WTC11 (cell line): ENCODE measurements at regions not wholly inside any gene's neighbourhood (a gene's known extent, or its start where the extent isn't known, plus 50 kb on each side); places are given as distances from the start of the nearest gene placed in this dataset.

ENCODE experiments used
- CBFB ChIP-seq: sonication (generic); formaldehyde crosslinking; IDR thresholded peaks from 2 replicates; pipeline ENCODE4 v1.8.1; 2022; ENCODE audit warnings: mild to moderate bottlenecking, low read depth, missing genetic modification reagents
- HMGA2 ChIP-seq: fragments of 250-450 bp; sonication (Bioruptor Pico); IDR thresholded peaks from 2 replicates; pipeline ENCODE4 v1.4.0; 2021; ENCODE audit warnings: mild to moderate bottlenecking, moderate library complexity
- NR2C2 ChIP-seq: sonication (generic); formaldehyde crosslinking; IDR thresholded peaks from 2 replicates; pipeline ENCODE4 v1.8.0; 2022; ENCODE audit warnings: mild to moderate bottlenecking, missing genetic modification reagents
- TEAD4 ChIP-seq: sonication (generic); formaldehyde crosslinking; IDR thresholded peaks from 2 replicates; pipeline ENCODE4 v1.8.0; 2022; ENCODE audit warnings: mild to moderate bottlenecking, missing genetic modification reagents
- ZNF263 ChIP-seq: sonication (generic); formaldehyde crosslinking; IDR thresholded peaks from 2 replicates; pipeline ENCODE4 v1.8.1; 2022; ENCODE audit warnings: low read depth, mild to moderate bottlenecking, moderate library complexity, missing genetic modification reagents
- TF ChIP-seq, protein P1 (sequence below): fragments of 200-600 bp; IDR thresholded peaks from 2 replicates; pipeline ENCODE4 v1.8.0; 2022; ENCODE audit warnings: antibody characterized with exemption
- TF ChIP-seq, protein P2 (sequence below): sonication (generic); formaldehyde crosslinking; IDR thresholded peaks from 2 replicates; pipeline ENCODE4 v1.8.1; 2023; ENCODE audit warnings: mild to moderate bottlenecking, moderate library complexity, missing genetic modification reagents
- TF ChIP-seq, protein P3 (sequence below): sonication (generic); formaldehyde crosslinking; IDR thresholded peaks from 2 replicates; pipeline ENCODE4 v1.8.1; 2023; ENCODE audit warnings: mild to moderate bottlenecking, missing genetic modification reagents, moderate library complexity

DNA sequence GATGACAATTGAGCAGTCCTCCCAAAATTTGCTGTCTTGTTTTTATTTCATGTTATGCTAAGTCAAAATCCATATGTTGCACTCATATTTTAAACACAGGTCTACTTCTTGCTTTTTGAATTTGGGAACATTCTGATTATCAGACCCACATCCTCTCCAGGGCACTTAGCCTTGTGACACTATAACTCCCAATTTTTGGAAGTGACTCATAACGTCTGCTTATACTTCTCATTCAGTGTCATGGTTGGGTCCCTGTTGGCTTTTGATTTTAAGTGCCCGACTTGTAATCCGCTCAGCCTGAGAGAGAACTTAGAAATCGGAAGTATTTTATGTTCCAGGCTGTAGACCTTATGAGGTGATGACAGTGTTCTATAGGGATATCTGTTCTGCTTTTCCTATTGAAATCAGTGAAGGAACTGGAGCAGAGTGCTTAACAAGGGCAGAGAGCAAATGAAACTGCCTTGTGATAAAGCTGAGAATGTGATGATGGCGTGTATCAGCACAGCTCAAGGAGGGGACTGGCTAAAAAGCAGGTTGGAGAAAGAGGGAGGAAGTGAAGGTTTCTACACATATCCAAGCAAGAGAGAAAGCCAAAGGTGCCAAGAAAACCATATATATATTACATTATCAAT, 136.0 kb downstream of the HLX start:
- TF ChIP-seq, protein P1, sequence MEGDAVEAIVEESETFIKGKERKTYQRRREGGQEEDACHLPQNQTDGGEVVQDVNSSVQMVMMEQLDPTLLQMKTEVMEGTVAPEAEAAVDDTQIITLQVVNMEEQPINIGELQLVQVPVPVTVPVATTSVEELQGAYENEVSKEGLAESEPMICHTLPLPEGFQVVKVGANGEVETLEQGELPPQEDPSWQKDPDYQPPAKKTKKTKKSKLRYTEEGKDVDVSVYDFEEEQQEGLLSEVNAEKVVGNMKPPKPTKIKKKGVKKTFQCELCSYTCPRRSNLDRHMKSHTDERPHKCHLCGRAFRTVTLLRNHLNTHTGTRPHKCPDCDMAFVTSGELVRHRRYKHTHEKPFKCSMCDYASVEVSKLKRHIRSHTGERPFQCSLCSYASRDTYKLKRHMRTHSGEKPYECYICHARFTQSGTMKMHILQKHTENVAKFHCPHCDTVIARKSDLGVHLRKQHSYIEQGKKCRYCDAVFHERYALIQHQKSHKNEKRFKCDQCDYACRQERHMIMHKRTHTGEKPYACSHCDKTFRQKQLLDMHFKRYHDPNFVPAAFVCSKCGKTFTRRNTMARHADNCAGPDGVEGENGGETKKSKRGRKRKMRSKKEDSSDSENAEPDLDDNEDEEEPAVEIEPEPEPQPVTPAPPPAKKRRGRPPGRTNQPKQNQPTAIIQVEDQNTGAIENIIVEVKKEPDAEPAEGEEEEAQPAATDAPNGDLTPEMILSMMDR, result no peak
- TF ChIP-seq HMGA2 (CRISPR knock-in tag) (no peak), ZNF263 (CRISPR knock-in tag) (no peak), NR2C2 (CRISPR knock-in tag) (no peak), TEAD4 (CRISPR knock-in tag) (no peak), CBFB (CRISPR knock-in tag) (no peak)
- TF ChIP-seq, protein P2, sequence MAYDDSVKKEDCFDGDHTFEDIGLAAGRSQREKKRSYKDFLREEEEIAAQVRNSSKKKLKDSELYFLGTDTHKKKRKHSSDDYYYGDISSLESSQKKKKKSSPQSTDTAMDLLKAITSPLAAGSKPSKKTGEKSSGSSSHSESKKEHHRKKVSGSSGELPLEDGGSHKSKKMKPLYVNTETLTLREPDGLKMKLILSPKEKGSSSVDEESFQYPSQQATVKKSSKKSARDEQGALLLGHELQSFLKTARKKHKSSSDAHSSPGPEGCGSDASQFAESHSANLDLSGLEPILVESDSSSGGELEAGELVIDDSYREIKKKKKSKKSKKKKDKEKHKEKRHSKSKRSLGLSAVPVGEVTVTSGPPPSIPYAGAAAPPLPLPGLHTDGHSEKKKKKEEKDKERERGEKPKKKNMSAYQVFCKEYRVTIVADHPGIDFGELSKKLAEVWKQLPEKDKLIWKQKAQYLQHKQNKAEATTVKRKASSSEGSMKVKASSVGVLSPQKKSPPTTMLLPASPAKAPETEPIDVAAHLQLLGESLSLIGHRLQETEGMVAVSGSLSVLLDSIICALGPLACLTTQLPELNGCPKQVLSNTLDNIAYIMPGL, result no peak
- TF ChIP-seq, protein P3, sequence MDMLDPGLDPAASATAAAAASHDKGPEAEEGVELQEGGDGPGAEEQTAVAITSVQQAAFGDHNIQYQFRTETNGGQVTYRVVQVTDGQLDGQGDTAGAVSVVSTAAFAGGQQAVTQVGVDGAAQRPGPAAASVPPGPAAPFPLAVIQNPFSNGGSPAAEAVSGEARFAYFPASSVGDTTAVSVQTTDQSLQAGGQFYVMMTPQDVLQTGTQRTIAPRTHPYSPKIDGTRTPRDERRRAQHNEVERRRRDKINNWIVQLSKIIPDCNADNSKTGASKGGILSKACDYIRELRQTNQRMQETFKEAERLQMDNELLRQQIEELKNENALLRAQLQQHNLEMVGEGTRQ (CRISPR knock-in tag), result no peak
